HepG2 (cell line): ENCODE measurements at regions not wholly inside any gene's neighbourhood (a gene's known extent, or its start where the extent isn't known, plus 50 kb on each side); places are given as distances from the start of the nearest gene placed in this dataset.

Experiments
- ATAC-seq: fragments of 200-7000 bp; cut with Tn5 transposase; 3 replicates; pipeline ENCODE4 v1.9.1; 2020; ENCODE audit warnings: mild to moderate bottlenecking, moderate library complexity
- BruUV-seq: library from RNA; stranded (reverse); fragments of 400-500 nt; replicated peaks from 2 replicates; lab custom pipeline; 2021; lab: Mats Ljungman, UMichigan
- CTCF ChIA-PET: fragments of 300-600 bp; formaldehyde crosslinking; extraction: SDS; loops from one replicate; lab custom pipeline; 2021; ENCODE audit warnings: low total read pairs, inconsistent platforms, low intra/inter-chr PET ratio; lab: Yijun Ruan, JAX
- POLR2A ChIA-PET: fragments of 350-600 bp; sonication (Branson Sonifier 250); formaldehyde crosslinking; loops from one replicate; lab custom pipeline; 2020; ENCODE audit warnings: antibody characterized with exemption, inconsistent platforms; lab: Yijun Ruan, JAX
- DNase-seq: peaks from one replicate; pipeline ENCODE4 v3.0.0-alpha.2; 2015; ENCODE audit warnings: low spot score
- FAIRE-seq: peaks from 3 replicates; lab custom pipeline; 2011; peaks lifted over from hg19 to GRCh38; lab: Jason Lieb, UNC
- H2AFZ ChIP-seq: one replicate; pipeline ENCODE4 v1.6.1; 2011; ENCODE audit warnings: low read length, inconsistent platforms
- H3K27ac ChIP-seq: fragments of 300-600 bp; 3 replicates; pipeline ENCODE4 v1.8.0; 2011; ENCODE audit warnings: mixed run types, mild to moderate bottlenecking, mixed read lengths, low read length, inconsistent platforms; ENCODE audit not compliant: insufficient read depth; ENCODE audit errors: extremely low read length
- H3K27me3 ChIP-seq, 2 experiments: fragments of 200-600 bp in 1 of 2; 2 replicates in 1 of 2; 3 replicates in 1 of 2; pipeline versions ENCODE4 v1.6.0 to v1.8.0; 2011; ENCODE audit warnings: low read length in 2 of 2, mild to moderate bottlenecking in 2 of 2, moderate library complexity in 2 of 2, inconsistent platforms in 1 of 2; ENCODE audit not compliant: insufficient read depth in 2 of 2, control insufficient read depth in 1 of 2
- H3K36me3 ChIP-seq, 2 experiments: fragments of 200-600 bp in 1 of 2; replicated peaks in 1 of 2; 2 replicates in 1 of 2; 3 replicates in 1 of 2; pipeline versions ENCODE4 v1.5.1 to v1.8.0; 2011; ENCODE audit warnings: low read length in 2 of 2, inconsistent platforms in 1 of 2; ENCODE audit not compliant: insufficient read depth in 2 of 2, control insufficient read depth in 1 of 2
- H3K4me1 ChIP-seq: 2 replicates; pipeline ENCODE4 v1.5.1; 2012; ENCODE audit warnings: low read length, inconsistent platforms; ENCODE audit not compliant: insufficient read depth
- H3K4me2 ChIP-seq: 2 replicates; pipeline ENCODE4 v1.6.0; 2011; ENCODE audit warnings: low read depth, low read length, inconsistent platforms
- H3K4me3 ChIP-seq, 3 experiments: fragments of 200-600 bp in 1 of 3; sonication (generic), shearing (Covaris generic) in 1 of 3; replicated peaks in 1 of 3; 2 replicates each; pipeline ENCODE4 v1.5.1; 2011 to 2016; ENCODE audit warnings: low read length in 3 of 3, inconsistent platforms in 2 of 3, low read depth in 2 of 3, mild to moderate bottlenecking in 2 of 3, control low read depth in 1 of 3, mixed read lengths in 1 of 3; ENCODE audit not compliant: insufficient read depth in 1 of 3
- H3K79me2 ChIP-seq: one replicate; pipeline ENCODE4 v1.6.1; 2011; ENCODE audit warnings: low read length, inconsistent platforms; ENCODE audit not compliant: insufficient read depth
- H3K9ac ChIP-seq: 2 replicates; pipeline ENCODE4 v1.6.0; 2011; ENCODE audit warnings: mild to moderate bottlenecking, low read depth, low read length, inconsistent platforms; ENCODE audit not compliant: insufficient read depth
- H3K9me3 ChIP-seq: 2 replicates; pipeline ENCODE4 v1.5.1; 2012; ENCODE audit warnings: mild to moderate bottlenecking, low read length
- H4K20me1 ChIP-seq: 2 replicates; pipeline ENCODE4 v1.6.0; 2011; ENCODE audit warnings: inconsistent platforms, mild to moderate bottlenecking, low read length, moderate library complexity; ENCODE audit not compliant: insufficient read depth
- FOXO1 ChIP-seq: sonication (generic); formaldehyde crosslinking; IDR thresholded peaks from 2 replicates; pipeline ENCODE4 v1.4.0; 2020; ENCODE audit warnings: missing genetic modification reagents
- MTF2 ChIP-seq: sonication (generic); formaldehyde crosslinking; IDR thresholded peaks from 2 replicates; pipeline ENCODE4 v1.5.0; 2020; ENCODE audit warnings: missing genetic modification reagents, borderline replicate concordance
- PRPF4 ChIP-seq: fragments of 200-400 bp; formaldehyde crosslinking; IDR thresholded peaks from 2 replicates; pipeline ENCODE4 v1.6.1; 2016; ENCODE audit warnings: low read length, low read depth; ENCODE audit not compliant: poor library complexity, severe bottlenecking
- ZBTB8A ChIP-seq: sonication (generic); formaldehyde crosslinking; IDR thresholded peaks from 2 replicates; pipeline ENCODE4 v1.4.0; 2020; ENCODE audit warnings: mild to moderate bottlenecking, low read depth, missing genetic modification reagents, borderline replicate concordance
- ZHX2 ChIP-seq, 2 experiments: sonication (generic) in 1 of 2; formaldehyde crosslinking in 1 of 2; IDR thresholded peaks; 2 replicates each; pipeline versions ENCODE4 v1.6.1 to v1.9.0; 2014 to 2022; ENCODE audit warnings: antibody characterized with exemption in 1 of 2, borderline replicate concordance in 1 of 2, inconsistent platforms in 1 of 2, low read depth in 1 of 2, missing genetic modification reagents in 1 of 2
- ZMYM2 ChIP-seq: sonication (generic); formaldehyde crosslinking; IDR thresholded peaks from 2 replicates; pipeline ENCODE4 v1.8.0; 2022; ENCODE audit warnings: mild to moderate bottlenecking, missing genetic modification reagents
- ZNF329 ChIP-seq: sonication (generic); formaldehyde crosslinking; IDR thresholded peaks from 2 replicates; pipeline ENCODE4 v1.9.0; 2021; ENCODE audit warnings: low read depth, mild to moderate bottlenecking, missing genetic modification reagents
- ZNF713 ChIP-seq: sonication (generic); formaldehyde crosslinking; IDR thresholded peaks from 2 replicates; pipeline ENCODE4 v1.4.0; 2020; ENCODE audit warnings: mild to moderate bottlenecking, missing genetic modification reagents
- WGBS: methylation state at CpG from one replicate; pipeline ENCODE4 v1.1.6; 2017; ENCODE audit warnings: low lambda C conversion rate; 5-methylcytosine and 5-hydroxymethylcytosine counted together
- in situ Hi-C: cut with HindIII; loops from 2 replicates; pipeline ENCODE4 v1.10.0; 2017; ENCODE audit warnings: low pct_unique_long_range_greater_than_20kb; ENCODE audit not compliant: extremely low pct_ligation_motif_present
- intact Hi-C: fragments of 100-400 bp; cut with micrococcal nuclease; formaldehyde crosslinking; loops from one replicate; pipeline ENCODE4 v1.10.0; 2022; ENCODE audit not compliant: unreplicated experiment

DNA sequence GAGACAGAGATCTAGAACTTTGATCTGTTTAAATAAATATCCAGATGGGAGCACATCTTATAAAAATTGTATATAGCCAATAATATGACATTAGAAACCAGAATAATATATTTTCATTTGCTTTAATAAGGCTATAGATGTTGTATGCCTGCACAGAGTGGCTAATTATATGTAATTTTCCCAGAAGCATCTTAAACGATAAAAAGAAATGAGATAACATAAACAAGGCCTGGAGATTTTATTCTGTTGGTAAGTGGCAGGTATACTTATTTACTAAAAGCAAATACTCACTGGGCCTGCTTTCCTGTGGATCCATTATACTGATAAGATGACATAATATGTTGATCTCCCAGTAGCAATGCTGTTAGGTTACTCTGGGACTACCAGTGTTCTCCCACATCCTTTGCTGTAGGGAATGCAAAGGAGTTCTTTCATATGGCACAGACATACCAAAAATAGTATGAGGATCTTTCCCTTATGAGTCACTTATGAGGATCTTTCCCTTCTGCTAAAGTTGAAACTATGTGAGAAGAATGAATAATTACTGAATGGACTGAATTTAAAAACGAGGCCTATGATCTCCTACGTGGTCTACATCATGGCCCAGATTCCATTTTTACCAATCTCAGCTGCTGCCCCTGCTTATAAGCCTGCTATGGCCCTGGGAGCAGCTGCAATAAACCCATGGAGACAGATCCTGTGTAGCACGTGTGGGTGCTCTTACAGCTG lies 112.1 kb downstream of the NUDT12 start:
- Histone ChIP-seq H3K4me1 (no peaks in the 10 kb centered on the region), H3K4me2 (no peak overlapping the region), H3K36me3 (no peaks in the 10 kb centered on the region), H2AFZ (no peak overlapping the region), H3K4me3 (no peak overlapping the region), H3K27ac (no peak overlapping the region), H3K9me3 (no peaks in the 10 kb centered on the region), H3K79me2 (no peaks in the 10 kb centered on the region), H3K27me3 (no peaks in the 10 kb centered on the region), H4K20me1 (no peaks in the 10 kb centered on the region), H3K9ac (no peak overlapping the region)
- FAIRE-seq (no peak), DNase-seq (no peak), ATAC-seq (no peak)
- intact Hi-C loops (no loop called here), in situ Hi-C loops (no loop called here)
- WGBS, result 0% methylated on average over 4 of the region's 4 CpGs
- POLR2A ChIA-PET, result no interaction called here
- no TSS peak for BruUV-seq
- CTCF ChIA-PET, result no interaction called here
- TF ChIP-seq MTF2 (CRISPR knock-in tag), result no peak
- no peak for TF ChIP-seq ZBTB8A (CRISPR knock-in tag)
- TF ChIP-seq ZMYM2 (CRISPR knock-in tag), result no peak
- no peak for TF ChIP-seq FOXO1
- no peak for TF ChIP-seq PRPF4
- TF ChIP-seq ZNF713, result no peak
- no peak for TF ChIP-seq ZHX2 (IDR thresholded peaks at IDR 0.05; ENCODE audit: low read depth)
- TF ChIP-seq ZHX2 (CRISPR knock-in tag; IDR thresholded peaks at IDR 0.05; ENCODE audit: borderline replicate concordance), result no peak
- TF ChIP-seq ZNF329 (CRISPR knock-in tag), result no peak
